ENCODE measurements at regions not wholly inside any gene's neighbourhood (a gene's known extent, or its start where the extent isn't known, plus 50 kb on each side); places are given as distances from the start of the nearest gene placed in this dataset.
"Not testable (repeated sequence)": the region's sequence is repeated elsewhere in the genome, so short reads cannot be mapped to it uniquely, and the experiment has no call there.

DNA sequence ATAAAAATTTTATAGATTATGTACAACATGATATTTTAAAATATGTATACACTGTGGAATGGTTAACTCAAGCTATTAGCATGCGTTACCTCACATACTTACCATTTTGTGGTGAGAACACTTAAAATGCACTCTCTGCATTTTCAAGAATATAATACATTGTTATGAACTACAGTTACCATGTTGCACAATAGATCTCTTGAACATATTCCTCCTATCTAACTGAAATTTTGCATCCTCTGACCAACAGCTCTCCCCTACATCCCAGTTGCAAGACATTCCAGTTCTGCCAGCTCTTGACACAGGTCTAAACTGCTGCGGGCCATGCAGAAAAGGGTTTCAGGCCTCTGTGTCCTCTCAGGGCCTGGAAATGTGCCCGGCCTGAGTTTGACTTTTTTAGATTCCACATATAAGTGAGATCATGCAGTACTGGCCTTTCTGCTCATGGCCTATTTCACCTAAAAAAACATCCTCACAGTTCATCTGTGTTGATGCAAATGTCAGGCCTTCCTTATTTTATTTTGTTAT, 113.7 kb downstream of the CDCA7 start:
- DNase-seq, result no peak

- DNase-seq, result no peak
Measured at GRCh38 chr2:173472112-173472511, 117.4 kb downstream of the CDCA7 start.

GRCh38 chr2:173483137-173483536, 128.5 kb downstream of the CDCA7 start:
- DNase-seq, result no peak

DNA sequence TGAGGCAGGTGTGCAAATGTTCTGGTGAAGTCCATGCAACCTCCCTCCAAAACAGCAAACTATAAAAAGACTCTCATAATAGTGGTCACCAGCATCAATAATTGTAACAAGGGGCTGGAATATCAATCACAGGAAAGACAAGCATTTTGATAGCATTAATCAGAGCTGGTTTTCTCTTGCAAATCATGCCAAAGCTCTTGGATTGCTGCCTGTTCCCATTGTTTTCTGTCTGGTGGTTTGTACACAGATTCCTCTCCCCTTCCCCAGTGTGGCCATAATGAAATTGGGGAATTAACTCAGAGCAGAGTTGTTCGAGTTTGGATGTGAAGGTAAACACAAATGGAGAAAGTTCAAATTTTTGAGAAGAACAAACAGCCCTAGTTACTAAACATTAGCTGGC, 134.2 kb downstream of the CDCA7 start:
- DNase-seq, result no peak

DNA sequence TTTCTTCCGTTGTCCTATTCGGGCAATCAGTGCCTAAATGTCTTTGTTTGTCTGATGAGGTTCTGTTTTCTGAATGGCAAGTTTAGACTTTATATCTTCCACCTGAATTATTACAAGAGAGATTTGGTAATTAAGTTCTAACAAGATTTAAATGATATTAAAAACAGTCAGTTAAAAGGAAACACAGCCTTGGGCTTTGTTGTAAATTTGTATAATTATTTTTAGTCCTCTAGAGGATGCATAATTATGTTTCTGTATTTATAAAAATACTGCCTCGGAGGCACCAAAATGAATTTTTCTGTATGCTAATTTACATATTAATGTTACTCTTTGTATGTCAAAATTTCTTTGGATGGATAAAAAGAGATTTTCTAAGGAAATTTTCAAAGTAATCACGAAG, 136.7 kb downstream of the CDCA7 start:
- DNase-seq, result no peak

DNA sequence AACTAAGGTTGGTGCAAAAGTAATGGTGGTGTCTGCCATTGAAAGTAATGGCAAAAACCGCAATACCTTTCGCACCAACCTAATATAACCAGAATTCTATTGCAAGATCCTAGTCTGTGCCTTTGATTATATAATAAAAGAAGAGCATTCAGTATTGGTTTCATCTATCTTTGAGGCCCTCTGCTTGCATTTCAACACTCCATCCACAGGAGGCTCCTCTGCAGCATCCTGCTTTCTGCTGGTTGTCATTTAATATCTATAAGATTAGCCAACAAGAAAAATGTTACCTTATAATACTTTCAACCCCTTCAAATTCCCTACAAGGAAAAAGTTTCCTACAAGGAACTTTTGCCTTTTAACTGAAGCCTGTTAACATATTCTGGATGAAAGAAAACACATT, 139.2 kb downstream of the CDCA7 start:
- no peak for DNase-seq

- DNase-seq, result no peak
Measured at GRCh38 chr2:173496746-173497145, 142.1 kb downstream of the CDCA7 start.

GRCh38 chr2:173500953-173501352, 146.3 kb downstream of the CDCA7 start:
- no peak for DNase-seq

DNA sequence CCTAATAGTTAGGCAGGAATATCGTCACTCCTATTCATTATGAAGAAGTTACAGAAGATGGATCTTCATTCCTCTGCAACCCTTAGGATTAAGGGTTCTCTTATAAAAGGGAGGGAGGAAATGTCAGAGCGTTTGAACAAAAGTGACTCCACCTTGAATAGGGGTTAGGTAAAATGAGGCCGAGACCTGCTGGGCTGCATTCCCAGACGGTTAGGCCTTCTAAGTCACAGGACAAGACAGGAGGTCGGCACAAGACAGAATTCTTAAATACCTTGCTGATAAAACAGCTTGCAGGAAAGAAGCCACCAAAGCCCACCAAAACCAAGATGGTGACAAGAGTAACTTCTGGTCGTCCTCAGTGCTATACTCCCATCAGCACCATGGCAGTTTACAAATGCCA, 147.6 kb downstream of the CDCA7 start:
- DNase-seq, result no peak

DNA sequence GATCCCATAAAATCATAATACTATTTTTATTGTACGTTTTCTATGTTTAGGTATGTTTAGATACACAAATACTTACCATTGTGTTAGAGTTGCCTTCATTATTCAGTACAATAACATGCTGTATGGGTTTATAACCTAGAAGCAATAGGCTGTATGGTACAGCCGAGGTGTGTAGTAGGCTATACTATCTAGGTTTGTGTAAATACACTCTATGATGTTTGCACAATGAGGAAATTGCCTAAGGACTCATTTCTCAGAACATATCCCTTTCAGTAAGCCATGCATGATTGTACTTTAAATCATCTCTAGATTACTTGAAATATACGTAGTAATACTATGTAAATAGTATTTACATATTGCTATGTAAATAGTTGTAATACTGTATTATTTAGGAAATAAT, 156.7 kb downstream of the CDCA7 start:
- DNase-seq, result no peak

DNA sequence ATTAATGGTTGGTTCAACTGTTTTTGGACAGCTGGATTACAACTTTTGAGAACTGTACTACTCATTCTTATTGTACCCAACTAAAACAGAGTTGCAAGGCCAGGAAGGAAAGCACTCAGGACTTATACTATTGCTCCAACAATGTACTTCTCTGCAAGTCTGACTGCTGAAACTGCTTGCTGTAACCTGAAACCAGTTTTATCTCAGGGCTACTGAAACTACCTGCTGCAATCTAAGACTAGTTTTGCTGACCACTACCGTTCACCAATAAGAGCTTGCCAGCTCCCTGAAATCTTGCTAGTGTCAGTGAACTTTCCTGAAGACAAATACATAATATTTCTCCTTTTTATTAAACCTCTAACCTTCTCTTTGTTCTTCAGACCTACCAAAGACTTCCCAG, 157.3 kb downstream of the CDCA7 start:
- DNase-seq, result no peak

DNA sequence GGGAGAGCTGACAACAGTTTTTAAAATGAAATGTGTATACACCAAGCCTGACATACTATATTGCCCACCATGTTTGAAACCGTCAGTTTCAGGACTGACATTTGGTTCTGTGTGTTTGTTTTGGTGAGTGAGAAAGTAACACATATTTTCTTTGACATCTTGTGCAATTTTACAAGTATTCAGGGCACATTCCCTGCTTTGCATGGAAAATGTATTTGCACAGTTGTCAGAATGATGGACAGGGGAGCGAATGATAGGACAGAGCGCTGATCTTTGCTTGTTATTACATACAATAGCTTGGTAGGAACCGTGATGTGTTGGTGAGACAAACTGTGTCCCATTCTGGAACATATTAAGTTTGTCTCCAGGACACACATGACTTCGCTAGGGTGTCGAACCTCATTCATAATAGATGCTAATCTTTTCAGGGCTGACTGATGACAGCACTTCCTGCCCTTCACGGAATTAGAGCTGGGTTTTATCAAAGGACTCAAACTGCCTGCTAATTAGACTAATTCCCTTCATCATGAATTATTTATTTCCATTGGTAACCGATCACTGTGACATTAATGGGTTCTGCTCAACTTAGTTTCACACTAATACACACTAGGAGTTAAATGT, 158.5 kb downstream of the CDCA7 start:
- DNase-seq, result no peak

DNA sequence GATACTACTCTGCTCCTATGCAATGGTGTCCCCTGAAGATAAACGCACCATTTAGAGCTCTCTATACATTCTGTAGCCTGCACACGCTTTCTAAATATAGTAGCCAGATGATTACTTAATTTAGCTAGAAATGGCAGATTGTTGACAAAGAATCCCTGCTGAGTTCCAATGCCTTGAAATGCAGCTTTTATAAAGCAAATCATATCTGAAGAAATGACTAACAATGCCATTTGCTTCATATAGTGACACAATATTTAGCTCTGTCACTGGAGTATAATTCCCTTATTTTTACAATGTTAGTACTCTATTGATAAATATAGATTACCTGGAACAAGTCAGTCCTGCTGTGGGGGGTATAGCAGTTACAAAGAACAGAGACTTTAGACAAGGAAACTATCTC, 166.2 kb downstream of the CDCA7 start:
- no peak for DNase-seq

- DNase-seq, result no peak
Measured at GRCh38 chr2:173521450-173522192, 166.9 kb downstream of the CDCA7 start.

- DNase-seq, result no peak
Measured at GRCh38 chr2:173523497-173523896, 168.8 kb downstream of the CDCA7 start.

DNA sequence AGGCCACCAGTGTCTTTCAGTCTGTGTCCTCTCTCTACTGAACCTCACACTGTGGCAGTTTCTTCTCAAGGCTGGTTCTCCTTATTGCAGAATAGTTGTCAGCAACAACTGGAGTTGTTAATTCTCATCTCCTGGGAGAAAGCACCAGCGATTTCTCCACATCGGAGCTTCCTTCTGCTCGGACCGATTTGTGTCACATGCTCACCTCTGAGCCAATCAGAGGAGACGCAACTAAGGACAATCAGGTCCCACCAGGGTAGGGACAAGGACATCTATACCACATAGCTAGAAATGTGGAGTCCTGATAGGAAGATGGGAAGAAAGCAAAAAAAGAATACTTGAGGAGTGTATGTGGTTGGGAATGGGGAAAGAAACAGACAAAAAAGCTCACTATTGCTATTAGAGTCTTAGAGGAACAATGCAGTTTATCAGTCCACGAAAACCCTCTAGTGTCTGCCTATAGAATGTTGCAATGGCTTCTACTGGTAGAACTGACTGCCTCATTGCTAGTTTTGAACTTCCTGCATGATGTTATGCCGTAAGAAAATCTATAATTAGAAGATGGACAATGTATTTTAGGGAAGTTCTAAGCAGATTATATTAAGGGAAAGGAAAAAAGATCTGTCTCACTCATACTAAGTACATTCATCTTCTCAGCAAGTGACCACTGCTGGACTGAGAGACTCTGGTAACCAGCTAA, 169.7 kb downstream of the CDCA7 start:
- DNase-seq, result no peak

DNA sequence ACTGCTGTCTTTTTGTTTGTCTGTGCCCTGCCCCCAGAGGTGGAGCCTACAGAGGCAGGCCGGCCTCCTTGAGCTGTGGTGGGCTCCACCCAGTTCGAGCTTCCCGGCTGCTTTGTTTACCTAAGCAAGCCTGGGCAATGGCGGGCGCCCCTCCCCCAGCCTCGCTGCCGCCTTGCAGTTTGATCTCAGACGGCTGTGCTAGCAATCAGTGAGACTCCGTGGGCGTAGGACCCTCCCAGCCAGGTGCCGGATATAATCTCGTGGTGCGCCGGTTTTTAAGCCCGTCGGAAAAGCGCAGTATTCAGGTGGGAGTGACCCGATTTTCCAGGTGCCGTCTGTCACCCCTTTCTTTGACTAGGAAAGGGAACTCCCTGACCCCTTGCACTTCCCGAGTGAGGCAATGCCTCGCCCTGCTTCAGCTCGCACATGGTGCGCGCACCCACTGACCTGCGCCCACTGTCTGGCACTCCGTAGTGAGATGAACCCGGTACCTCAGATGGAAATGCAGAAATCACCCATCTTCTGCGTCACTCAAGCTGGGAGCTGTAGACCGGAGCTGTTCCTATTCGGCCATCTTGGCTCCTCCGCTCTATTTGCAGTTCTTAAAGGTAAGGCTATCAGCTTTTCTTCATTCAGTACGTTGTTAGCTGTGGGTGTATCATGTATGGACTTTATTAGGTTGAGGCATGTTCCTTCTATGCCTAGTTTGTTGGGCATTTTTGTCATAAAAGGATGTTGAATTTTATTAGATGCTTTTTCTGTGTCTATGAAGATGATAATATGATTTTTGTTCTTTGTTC, 178.3 kb downstream of the CDCA7 start:
- DNase-seq, result not testable (repeated sequence)

GRCh38 chr2:173537694-173538093, 183.0 kb downstream of the CDCA7 start:
- no peak for DNase-seq

DNA sequence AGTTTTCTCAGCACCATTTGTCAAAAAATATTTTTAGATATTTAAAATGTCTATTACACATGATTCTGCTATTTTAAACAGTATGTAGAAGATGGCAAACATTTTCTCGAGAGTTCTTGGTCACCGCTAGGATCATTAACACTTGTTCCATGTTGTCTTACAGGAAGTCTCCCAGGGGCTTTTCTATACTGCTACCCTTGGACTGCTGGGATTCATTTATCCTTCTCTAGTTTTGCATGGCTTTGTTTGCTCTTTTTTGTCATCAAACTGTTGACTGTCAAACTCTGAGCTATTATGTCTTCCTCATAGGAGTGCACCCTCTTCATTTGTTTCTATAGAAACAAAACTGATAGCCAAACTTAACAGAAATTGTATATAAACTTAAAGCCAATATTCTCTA, 184.9 kb downstream of the CDCA7 start:
- DNase-seq, result no peak

DNA sequence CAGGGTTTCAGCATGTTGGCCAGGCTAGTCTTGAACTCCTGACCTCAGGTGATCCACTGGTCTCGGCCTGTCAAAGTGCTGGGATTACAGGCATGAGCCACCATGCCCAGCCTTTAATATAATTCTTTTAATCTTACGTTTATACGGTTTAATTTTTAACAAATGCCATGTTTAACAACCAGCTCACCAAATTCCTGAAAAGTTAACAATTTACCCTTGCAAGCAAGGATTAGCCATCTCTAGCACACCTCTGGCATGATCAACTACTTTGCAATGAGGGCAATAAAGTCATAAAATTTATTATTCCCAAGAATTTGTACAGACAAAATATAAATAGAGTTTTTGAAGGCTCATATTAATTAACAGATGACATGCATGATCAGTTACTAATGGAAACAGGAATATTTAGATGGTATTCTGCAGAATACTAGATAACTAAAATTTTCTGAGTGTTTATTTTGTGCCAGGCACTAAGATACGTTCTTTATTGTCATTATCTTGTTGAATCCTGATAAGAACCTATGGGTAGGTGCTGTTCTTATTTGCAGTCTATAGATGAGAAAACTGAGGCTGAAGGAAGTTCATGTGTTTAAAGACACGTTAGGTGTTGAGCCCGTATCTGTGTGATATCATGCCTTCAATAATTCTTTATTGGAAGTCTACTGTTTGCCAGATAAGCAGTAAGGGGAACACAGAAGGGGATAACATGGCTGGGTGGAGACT, 190.1 kb downstream of the CDCA7 start:
- no peak for DNase-seq

DNA sequence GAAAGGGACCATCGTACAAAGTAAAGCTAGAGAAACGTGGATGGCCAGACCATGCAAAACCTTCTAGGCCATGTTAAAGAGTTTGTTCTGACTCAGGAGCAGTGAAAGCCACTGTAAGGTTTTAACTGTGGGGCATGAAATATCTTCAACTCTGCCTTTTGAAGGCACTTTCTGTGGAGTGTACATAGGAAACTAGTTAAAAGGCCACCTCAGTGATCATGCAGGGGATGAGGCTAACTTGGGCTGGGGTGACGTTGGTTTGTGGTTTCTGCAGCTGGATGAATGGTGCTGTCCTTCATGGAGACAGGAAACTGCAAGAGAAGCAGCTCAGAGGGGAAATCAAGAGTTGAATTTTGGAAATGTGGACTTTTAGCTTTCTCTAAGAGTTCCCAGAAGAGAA, 190.7 kb downstream of the CDCA7 start:
- peak; percentile 15 for DNase-seq

GRCh38 chr2:173547499-173547898, 192.8 kb downstream of the CDCA7 start:
- no peak for DNase-seq

DNA sequence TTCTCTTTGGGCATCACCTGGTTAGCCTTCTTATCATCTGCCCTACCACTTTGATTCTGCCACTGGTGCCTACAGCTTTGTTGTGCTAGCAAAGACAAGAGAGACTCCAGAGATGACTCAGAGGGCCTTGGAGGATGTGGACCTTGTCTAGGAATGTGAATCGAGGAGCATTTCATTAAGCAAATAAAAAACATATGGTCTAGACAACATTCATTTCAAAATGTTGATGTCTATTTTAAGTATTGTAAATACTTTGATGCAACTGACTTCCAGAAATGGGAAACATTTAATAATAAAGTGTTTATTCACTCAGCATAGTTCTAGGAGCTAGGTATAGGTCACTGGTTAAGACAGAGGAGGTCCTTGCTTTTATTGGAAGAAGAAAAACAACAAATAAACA, 195.5 kb downstream of the CDCA7 start:
- no peak for DNase-seq

Measured in GDM1 (cell line).